HepG2 (cell line): ENCODE measurements at regions not wholly inside any gene's neighbourhood (a gene's known extent, or its start where the extent isn't known, plus 50 kb on each side); places are given as distances from the start of the nearest gene placed in this dataset.
A peak's percentile ranks its signal among the peaks of the same experiment; 100 is the strongest.

ENCODE experiments used
- ATF2 ChIP-seq: sonication (generic); formaldehyde crosslinking; IDR thresholded peaks from 2 replicates; pipeline ENCODE4 v1.4.0; 2020; ENCODE audit warnings: missing genetic modification reagents
- CCAR2 ChIP-seq: fragments of 200-400 bp; formaldehyde crosslinking; optimal IDR thresholded peaks from 2 replicates; pipeline ENCODE3; 2018; ENCODE audit warnings: low read depth, mild to moderate bottlenecking, low read length, moderate library complexity
- KAT8 ChIP-seq: IDR thresholded peaks from 2 replicates; pipeline ENCODE4 v1.6.1; 2016; ENCODE audit warnings: missing genetic modification reagents, missing compliant biosample characterization
- MTERF4 ChIP-seq: sonication (generic); formaldehyde crosslinking; IDR thresholded peaks from 2 replicates; pipeline ENCODE4 v1.8.0; 2023; ENCODE audit warnings: mild to moderate bottlenecking, missing genetic modification reagents
- PHB2 ChIP-seq: fragments of 450-650 bp; IDR thresholded peaks from 2 replicates; pipeline ENCODE4 v1.6.1; 2018; ENCODE audit not compliant: partially characterized antibody
- RBAK ChIP-seq: sonication (generic); formaldehyde crosslinking; IDR thresholded peaks from 2 replicates; pipeline ENCODE4 v1.5.1; 2020; ENCODE audit warnings: mild to moderate bottlenecking, missing genetic modification reagents
- RXRA ChIP-seq: sonication (generic); formaldehyde crosslinking; IDR thresholded peaks from 2 replicates; pipeline ENCODE4 v1.5.1; 2020; ENCODE audit warnings: missing genetic modification reagents
- SRSF4 ChIP-seq: fragments of 200-400 bp; formaldehyde crosslinking; IDR thresholded peaks from one replicate; pipeline ENCODE4 v1.6.1; 2018; ENCODE audit warnings: mild to moderate bottlenecking, low read depth, low read length, moderate library complexity; ENCODE audit not compliant: poor library complexity, severe bottlenecking
- TCF12 ChIP-seq, 2 experiments: fragments of 450-650 bp in 1 of 2; sonication (generic) in 1 of 2; formaldehyde crosslinking in 1 of 2; IDR thresholded peaks; 2 replicates each; pipeline versions ENCODE4 v1.6.1 to v1.8.0; 2017 to 2022; ENCODE audit warnings: antibody characterized with exemption in 1 of 2, mild to moderate bottlenecking in 1 of 2, missing genetic modification reagents in 1 of 2, moderate library complexity in 1 of 2
- YEATS4 ChIP-seq: sonication (generic); formaldehyde crosslinking; IDR thresholded peaks from 2 replicates; pipeline ENCODE4 v1.4.0; 2020; ENCODE audit warnings: missing genetic modification reagents, borderline replicate concordance
- ZFP36L2 ChIP-seq: sonication (generic); formaldehyde crosslinking; IDR thresholded peaks from 2 replicates; pipeline ENCODE4 v1.4.0; 2020; ENCODE audit warnings: missing genetic modification reagents
- ZMAT5 ChIP-seq: sonication (generic); formaldehyde crosslinking; IDR thresholded peaks from 2 replicates; pipeline ENCODE4 v1.5.0; 2020; ENCODE audit warnings: mild to moderate bottlenecking, low read depth, missing genetic modification reagents, borderline replicate concordance
- ZNF225 ChIP-seq: sonication (generic); formaldehyde crosslinking; IDR thresholded peaks from 2 replicates; pipeline ENCODE4 v1.4.0; 2020; ENCODE audit warnings: mild to moderate bottlenecking, missing genetic modification reagents
- ZNF253 ChIP-seq: sonication (generic); formaldehyde crosslinking; IDR thresholded peaks from 2 replicates; pipeline ENCODE4 v1.8.0; 2022; ENCODE audit warnings: mild to moderate bottlenecking, missing genetic modification reagents, borderline replicate concordance
- ZNF264 ChIP-seq: sonication (generic); formaldehyde crosslinking; IDR thresholded peaks from 2 replicates; pipeline ENCODE4 v1.4.0; 2020; ENCODE audit warnings: missing genetic modification reagents
- ZNF280D ChIP-seq: sonication (generic); formaldehyde crosslinking; IDR thresholded peaks from 2 replicates; pipeline ENCODE4 v1.5.1; 2020; ENCODE audit warnings: mild to moderate bottlenecking, missing genetic modification reagents
- ZNF564 ChIP-seq: sonication (generic); formaldehyde crosslinking; IDR thresholded peaks from 2 replicates; pipeline ENCODE4 v1.8.1; 2023; ENCODE audit warnings: mild to moderate bottlenecking, missing genetic modification reagents
- ZNF672 ChIP-seq: sonication (generic); formaldehyde crosslinking; IDR thresholded peaks from 2 replicates; pipeline ENCODE4 v1.8.1; 2022; ENCODE audit warnings: missing genetic modification reagents
- ZNF691 ChIP-seq: sonication (generic); formaldehyde crosslinking; IDR thresholded peaks from 2 replicates; pipeline ENCODE4 v1.4.0; 2020; ENCODE audit warnings: missing genetic modification reagents, low read depth, mild to moderate bottlenecking, borderline replicate concordance
- ZNF777 ChIP-seq: sonication (generic); formaldehyde crosslinking; IDR thresholded peaks from 2 replicates; pipeline ENCODE4 v1.4.0; 2020; ENCODE audit warnings: missing genetic modification reagents

GRCh38 chr4:188534917-188535316 is 395.7 kb downstream of the TRIML1 start (continued):
- TF ChIP-seq ZNF280D (CRISPR knock-in tag), result no peak
- TF ChIP-seq ZNF225, result no peak
- no peak for TF ChIP-seq PHB2
- no peak for TF ChIP-seq ZNF264 (CRISPR knock-in tag)
- TF ChIP-seq RXRA (CRISPR knock-in tag), result peak; percentile 31; the same call in 1 of the 2 replicates
- no peak for TF ChIP-seq ZNF672 (CRISPR knock-in tag)
- TF ChIP-seq ATF2, result peak; percentile 79; the same call in 1 of the 2 replicates
- no peak for TF ChIP-seq CCAR2
- no peak for TF ChIP-seq ZNF691
- no peak for TF ChIP-seq ZMAT5 (CRISPR knock-in tag)
- TF ChIP-seq KAT8 (CRISPR knock-in tag), result no peak
- no peak for TF ChIP-seq TCF12 (IDR thresholded peaks at IDR 0.05)
- no peak for TF ChIP-seq TCF12 (CRISPR knock-in tag; IDR thresholded peaks at IDR 0.05)
- TF ChIP-seq ZNF564, result no peak
- TF ChIP-seq YEATS4, result no peak
- no peak for TF ChIP-seq MTERF4 (CRISPR knock-in tag)
- no peak for TF ChIP-seq RBAK (CRISPR knock-in tag)
- no peak for TF ChIP-seq ZNF253
- no peak for TF ChIP-seq ZFP36L2
- no peak for TF ChIP-seq SRSF4
- TF ChIP-seq ZNF777 (CRISPR knock-in tag), result no peak
